GM12891 (cell line): ENCODE measurements at regions not wholly inside any gene's neighbourhood (a gene's known extent, or its start where the extent isn't known, plus 50 kb on each side); places are given as distances from the start of the nearest gene placed in this dataset.

Experiments
- POLR2AphosphoS5 ChIP-seq: IDR thresholded peaks from 2 replicates; pipeline ENCODE4 v1.6.1; 2011; ENCODE audit warnings: low read depth, low read length, control low read depth
- POU2F2 ChIP-seq: IDR thresholded peaks from 2 replicates; pipeline ENCODE4 v1.6.1; 2011; ENCODE audit warnings: low read depth, mild to moderate bottlenecking, control low read depth, low read length, moderate library complexity

DNA sequence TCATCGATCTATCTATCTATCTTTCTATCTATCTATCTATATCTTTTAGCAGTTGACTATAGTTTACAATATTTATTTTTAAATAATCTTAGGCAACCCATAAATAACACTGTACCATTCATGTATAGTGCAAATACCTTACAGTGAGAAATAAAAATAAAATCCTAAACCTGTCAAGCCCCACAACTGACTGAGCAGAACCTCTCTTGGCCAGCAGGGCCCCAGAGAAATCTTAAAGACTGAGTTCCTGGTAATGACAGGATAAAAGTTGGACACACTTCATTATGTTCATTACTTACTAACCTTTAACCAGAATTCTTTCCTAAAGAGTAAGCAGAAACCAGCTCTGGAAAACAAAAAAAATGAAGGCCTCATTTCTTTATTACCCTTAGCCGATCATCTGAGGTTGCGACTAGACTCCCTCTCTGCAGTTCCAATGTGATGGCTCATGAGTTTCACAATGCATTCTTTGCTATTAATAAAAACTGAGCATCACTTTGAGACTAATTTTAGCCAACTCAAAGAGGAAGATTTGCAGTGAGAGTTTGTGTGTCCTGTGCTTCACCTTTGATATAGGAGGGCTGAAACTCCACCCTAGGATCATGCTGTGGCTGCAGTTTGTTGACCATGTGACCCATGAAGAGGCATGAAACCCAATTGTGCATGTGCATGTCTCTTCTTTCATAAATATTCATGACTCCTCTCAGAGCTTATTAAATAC, 1072.0 kb downstream of the NSUN3 start:
- TF ChIP-seq POLR2AphosphoS5 (no peak), POU2F2 (no peak)
